GM12891 (cell line): ENCODE measurements at regions not wholly inside any gene's neighbourhood (a gene's known extent, or its start where the extent isn't known, plus 50 kb on each side); places are given as distances from the start of the nearest gene placed in this dataset.

ENCODE experiments used
- DNase-seq: peaks from one replicate; pipeline ENCODE4 v3.0.0; 2011; ENCODE audit warnings: low spot score; ENCODE audit not compliant: insufficient read length
- FAIRE-seq: peaks from 2 replicates; lab custom pipeline; 2011; peaks lifted over from hg19 to GRCh38; lab: Jason Lieb, UNC
- PAX5 ChIP-seq: IDR thresholded peaks from 2 replicates; pipeline ENCODE4 v1.6.1; 2011; ENCODE audit warnings: low read length, moderate library complexity, mild to moderate bottlenecking; ENCODE audit not compliant: insufficient read depth, severe bottlenecking
- POLR2A ChIP-seq: IDR thresholded peaks from 2 replicates; pipeline ENCODE4 v1.6.1; 2011; ENCODE audit warnings: low read depth, low read length, control low read depth
- POLR2AphosphoS5 ChIP-seq: IDR thresholded peaks from 2 replicates; pipeline ENCODE4 v1.6.1; 2011; ENCODE audit warnings: low read depth, low read length, control low read depth
- POU2F2 ChIP-seq: IDR thresholded peaks from 2 replicates; pipeline ENCODE4 v1.6.1; 2011; ENCODE audit warnings: low read depth, mild to moderate bottlenecking, control low read depth, low read length, moderate library complexity
- SPI1 ChIP-seq: IDR thresholded peaks from 2 replicates; pipeline ENCODE4 v1.6.1; 2011; ENCODE audit warnings: low read depth, low read length, control low read depth
- TAF1 ChIP-seq: IDR thresholded peaks from 2 replicates; pipeline ENCODE4 v1.6.1; 2011; ENCODE audit warnings: low read depth, low read length, control low read depth

DNA sequence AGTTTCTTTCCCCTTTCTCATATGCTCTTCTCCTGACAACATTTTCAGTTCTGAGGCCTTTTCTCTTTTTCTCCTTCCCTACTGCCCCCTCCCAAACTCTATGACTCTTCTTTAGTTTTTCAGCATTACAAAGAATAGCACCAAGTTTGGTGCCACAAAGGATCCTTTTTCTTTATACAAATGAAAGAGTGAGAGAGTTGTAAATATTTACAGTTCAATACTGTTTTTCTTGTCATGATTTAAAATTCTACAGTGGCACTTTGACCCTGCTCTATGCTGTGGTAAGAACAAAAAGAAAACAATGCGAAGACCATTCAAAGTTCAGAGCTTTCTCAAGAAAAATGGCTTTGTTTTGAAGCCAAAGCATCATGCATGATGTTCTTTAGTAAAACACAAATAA, 667.9 kb upstream of the SGO1 start:
- no peak for DNase-seq
- TF ChIP-seq POLR2AphosphoS5 (no peak), SPI1 (no peak), PAX5 (no peak), POU2F2 (no peak), TAF1 (no peak), POLR2A (no peak)
- no peak for FAIRE-seq

- no peak for DNase-seq
- TF ChIP-seq POU2F2 (no peak), TAF1 (no peak), SPI1 (no peak), POLR2AphosphoS5 (no peak), POLR2A (no peak), PAX5 (no peak)
- no peak for FAIRE-seq
Observed at GRCh38 chr3:20852712-20853111, 666.7 kb upstream of the SGO1 start.

DNA sequence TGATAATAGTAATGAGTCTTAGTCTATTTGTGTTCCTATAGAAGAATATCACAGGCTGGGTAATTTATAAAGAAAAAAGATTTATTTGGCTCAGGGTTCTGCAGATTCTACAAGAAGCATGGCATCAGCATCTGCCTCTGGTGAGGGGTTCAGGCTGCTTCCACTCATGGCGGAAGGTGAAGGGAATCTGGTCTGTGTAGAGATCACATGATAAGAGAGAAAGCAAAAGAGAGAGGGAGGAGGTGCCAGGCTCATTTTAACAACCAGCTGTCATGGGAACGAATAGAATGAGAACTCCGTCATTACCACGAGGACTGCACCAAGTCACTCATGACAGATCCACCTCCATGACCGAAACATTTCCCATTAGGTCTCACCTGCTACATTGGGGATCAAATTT, 664.0 kb upstream of the SGO1 start:
- FAIRE-seq (no peak), DNase-seq (no peak)
- TF ChIP-seq SPI1, result no peak
- TF ChIP-seq POLR2AphosphoS5, result no peak
- TF ChIP-seq POU2F2, result no peak
- TF ChIP-seq TAF1, result no peak
- TF ChIP-seq PAX5, result no peak
- TF ChIP-seq POLR2A, result no peak

- FAIRE-seq, result no peak
- TF ChIP-seq PAX5 (no peak), POLR2A (no peak), POU2F2 (no peak), TAF1 (no peak), POLR2AphosphoS5 (no peak), SPI1 (no peak)
- DNase-seq, result no peak
Observed at GRCh38 chr3:20846832-20847231, 660.8 kb upstream of the SGO1 start.

DNA sequence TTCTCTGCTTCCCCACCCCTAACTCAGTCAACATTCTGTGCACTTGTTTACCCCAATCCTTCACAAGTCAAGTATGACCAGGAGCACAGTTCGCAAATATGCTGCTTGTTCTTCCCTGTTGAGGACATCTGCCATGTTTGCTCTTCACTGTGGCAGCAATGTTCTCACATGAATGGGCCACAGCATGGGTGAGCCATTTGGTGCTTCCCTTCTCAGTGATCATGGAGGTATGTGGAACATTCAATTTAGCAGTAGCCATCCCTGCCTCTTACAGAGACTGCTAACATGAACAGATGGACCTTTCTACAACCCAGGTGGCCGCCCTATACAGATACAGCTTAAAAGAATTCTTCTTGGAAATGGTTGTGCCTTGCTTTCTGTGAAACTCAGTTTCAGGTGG, 660.1 kb upstream of the SGO1 start:
- TF ChIP-seq PAX5 (no peak), TAF1 (no peak), SPI1 (no peak), POLR2AphosphoS5 (no peak), POU2F2 (no peak), POLR2A (no peak)
- DNase-seq, result no peak
- FAIRE-seq, result no peak

- FAIRE-seq (no peak), DNase-seq (no peak)
- no peak for TF ChIP-seq POU2F2
- TF ChIP-seq POLR2A, result no peak
- no peak for TF ChIP-seq SPI1
- TF ChIP-seq PAX5, result no peak
- no peak for TF ChIP-seq TAF1
- TF ChIP-seq POLR2AphosphoS5, result no peak
Observed at GRCh38 chr3:20844851-20845250, 658.8 kb upstream of the SGO1 start.

- FAIRE-seq, result no peak
- no peak for TF ChIP-seq POLR2A
- no peak for DNase-seq
Observed at GRCh38 chr3:20842594-20843436, 656.8 kb upstream of the SGO1 start.

DNA sequence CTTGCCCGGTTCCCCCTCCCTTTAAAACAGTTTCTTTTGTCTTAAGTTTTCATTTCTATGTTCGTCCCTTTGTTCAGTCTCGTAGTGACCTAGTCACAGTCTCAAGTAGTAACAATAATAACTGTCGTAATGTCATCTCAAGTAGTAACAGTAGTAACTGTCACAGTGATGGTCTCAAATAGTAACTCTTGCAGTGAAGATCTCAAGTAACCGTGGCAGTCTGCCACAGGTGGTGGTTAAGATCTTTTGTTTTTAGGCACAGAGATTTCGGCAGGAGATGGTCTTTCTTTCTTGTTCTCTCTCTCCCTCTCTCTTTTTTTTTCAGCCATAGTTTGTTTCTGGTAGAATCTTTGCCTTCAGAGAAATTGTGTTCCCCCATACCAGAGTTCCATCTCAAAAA, 656.0 kb upstream of the SGO1 start:
- no peak for FAIRE-seq
- TF ChIP-seq POLR2A (no peak), POU2F2 (no peak)

DNA sequence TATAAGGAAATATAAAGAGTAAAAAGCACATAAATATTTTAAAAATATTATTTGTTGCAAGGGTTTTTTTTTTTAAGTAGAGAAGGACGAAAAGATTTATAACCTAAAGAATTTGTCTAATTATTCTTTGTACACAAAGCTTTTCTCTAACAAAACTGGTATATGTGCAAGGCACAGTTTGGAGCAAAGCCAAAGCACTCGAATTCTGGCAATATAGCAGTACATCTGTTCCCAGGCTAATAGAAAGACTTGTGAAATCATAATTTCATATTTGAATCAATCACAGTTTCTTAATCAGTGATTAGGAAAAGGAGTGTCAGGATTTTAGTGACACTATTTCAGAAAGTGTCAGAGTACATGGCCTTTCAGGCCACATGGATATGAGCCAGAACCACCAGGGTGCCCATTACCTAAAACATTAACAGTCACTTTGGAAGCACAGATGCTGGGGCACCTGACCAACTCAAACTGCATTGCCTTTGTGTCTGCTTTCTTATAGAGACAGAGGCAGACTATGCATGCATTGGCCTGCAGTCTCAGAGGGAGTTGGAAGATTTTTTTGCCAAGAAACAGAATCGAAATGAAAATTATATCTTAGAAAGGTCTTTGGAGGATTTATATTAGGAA, 651.8 kb upstream of the SGO1 start:
- DNase-seq (no peak), FAIRE-seq (no peak)
- TF ChIP-seq TAF1, result no peak
- TF ChIP-seq POU2F2, result no peak
- no peak for TF ChIP-seq POLR2AphosphoS5
- TF ChIP-seq POLR2A, result no peak
- no peak for TF ChIP-seq SPI1
- TF ChIP-seq PAX5, result no peak

More for the DNA sequence above, 656.0 kb upstream of the SGO1 start:
- DNase-seq, result no peak

GRCh38 chr3:20836801-20837200, 650.8 kb upstream of the SGO1 start:
- DNase-seq (no peak), FAIRE-seq (no peak)
- TF ChIP-seq POLR2A (no peak), TAF1 (no peak), POU2F2 (no peak), POLR2AphosphoS5 (no peak), SPI1 (no peak), PAX5 (no peak)
